Amygdala (tissue), 56 donors: ENCODE measurements at regions not wholly inside any gene's neighbourhood (a gene's known extent, or its start where the extent isn't known, plus 50 kb on each side); places are given as distances from the start of the nearest gene placed in this dataset.

Experiments
- DNase-seq, 56 donors: peaks; one replicate each; lab custom pipeline; 2025; lab: John Stamatoyannopoulos, UW

DNA sequence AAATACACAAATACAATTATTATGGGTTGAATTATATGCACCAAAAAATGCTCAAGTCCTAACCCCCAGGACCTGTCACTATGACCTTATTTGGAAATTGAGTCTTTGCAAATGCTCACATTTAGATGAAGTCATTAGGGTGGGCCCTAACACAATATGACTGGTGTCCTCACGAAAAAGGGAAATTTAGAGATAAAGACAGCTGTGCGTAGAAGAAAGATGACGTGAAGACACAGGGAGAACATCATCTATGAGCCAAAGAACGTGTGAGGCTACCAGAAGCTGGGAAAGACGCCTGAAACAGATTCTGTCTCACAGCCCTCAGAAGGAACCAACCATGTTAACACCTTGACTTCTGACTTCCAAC lies 259.2 kb downstream of the EMP1 start:
- no peak for DNase-seq

DNA sequence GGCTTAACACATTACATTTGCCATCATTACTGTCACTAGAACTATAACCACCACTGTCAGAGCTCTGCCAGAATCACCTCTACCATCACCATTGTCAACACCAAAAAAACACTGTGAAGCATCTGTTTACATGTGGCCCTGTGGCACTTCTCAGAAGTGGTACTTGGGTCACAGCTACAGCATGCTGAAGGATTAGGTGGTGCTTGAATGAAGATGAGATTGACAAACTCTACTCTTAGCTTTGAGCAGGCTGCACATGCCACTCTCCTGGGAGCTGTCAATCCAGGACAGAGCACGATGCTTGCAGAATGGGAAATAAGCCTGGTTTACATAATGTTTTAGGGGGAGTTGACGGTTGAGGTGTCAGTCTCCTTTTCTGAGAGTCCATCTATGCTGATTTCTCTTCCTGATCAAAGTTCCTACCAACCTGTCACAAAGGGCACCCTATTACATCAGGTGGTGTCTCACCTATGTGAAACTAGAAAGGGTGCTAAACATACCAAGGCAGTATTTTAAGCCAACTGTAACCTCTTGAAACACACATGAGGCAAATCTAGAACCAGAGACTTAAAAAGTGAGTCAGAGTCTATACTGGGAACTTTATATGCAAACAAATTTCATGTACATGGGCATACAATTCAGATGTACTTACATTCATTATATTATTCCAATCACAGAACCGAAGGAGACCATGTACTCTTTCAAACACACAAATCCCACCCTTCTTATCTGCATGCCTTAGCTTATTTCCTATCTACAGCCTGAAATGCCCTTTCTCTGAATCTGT lies 258.7 kb downstream of the EMP1 start:
- DNase-seq, result no peak

DNA sequence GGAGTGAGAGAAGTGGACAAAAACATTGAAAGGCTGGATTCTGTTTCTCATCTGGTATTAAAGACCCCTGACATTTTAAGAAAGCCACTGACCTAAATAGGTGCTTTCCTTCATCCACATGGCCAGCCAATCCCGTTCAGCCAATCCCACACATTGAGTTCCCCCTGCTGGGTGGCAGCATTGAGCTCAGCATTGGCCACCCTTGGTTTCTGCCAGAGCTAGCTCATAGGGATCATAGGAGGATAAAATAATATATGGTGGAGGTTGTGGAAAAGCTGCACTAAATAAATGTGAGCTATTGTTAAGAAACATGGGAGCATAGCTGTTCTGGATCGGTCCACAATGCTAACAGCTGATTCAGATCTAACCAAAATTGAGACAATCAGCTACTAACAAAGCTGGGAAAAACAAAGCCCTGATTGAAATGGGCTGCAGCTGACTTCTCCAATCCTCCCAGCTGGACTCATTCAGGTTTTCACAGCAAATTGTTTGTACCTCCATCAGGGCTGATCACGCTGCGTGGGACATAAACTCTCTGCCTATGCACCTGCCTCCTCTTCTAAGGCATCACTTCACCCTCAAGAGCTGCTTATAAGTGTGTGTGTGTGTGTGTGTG lies 256.5 kb downstream of the EMP1 start:
- peak in 19 of 56 donors; percentile 8 to 64 (median 41) for DNase-seq

- no peak for DNase-seq
Measured at GRCh38 chr12:13451776-13452175, 255.2 kb downstream of the EMP1 start.

- DNase-seq, result no peak
Measured at GRCh38 chr12:13450231-13451080, 253.9 kb downstream of the EMP1 start.

DNA sequence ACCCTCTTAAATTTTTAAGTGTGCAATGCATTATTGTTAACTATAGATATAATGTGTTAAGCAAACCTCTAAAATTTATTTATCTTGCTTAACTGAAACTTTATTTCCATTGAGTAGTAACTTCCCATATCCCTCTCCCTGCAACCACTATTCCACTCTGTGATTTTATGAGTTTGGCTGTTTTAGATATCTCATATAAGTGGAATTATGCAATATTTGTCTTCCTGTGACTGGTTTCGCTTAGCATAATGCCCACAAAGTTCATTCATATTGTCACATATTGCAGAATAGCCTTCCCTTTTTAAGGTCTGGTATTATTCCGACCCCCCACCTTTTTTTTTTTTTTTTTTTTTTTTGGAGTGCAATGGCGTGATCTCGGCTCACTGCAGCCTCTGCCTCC lies 247.6 kb downstream of the EMP1 start:
- no peak for DNase-seq

DNA sequence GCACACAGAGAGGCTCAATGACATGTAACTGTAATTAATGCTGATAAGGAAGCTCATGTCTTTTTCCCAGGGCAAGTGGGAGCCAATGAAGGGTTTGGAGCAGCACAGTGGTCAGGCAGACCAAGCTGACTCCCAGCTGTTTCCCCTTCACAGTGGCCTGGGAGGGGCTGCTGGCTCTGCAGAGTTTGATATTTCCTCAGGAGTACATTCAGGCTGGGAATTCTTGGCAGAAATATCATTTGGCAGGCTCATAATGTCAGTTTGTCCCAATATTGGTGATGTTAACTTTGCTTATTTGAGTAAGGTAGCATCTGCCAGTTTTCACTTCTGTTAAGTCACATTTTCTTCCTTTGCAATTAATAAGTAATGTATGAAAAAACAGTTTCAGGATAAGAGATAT lies 247.0 kb downstream of the EMP1 start:
- DNase-seq, result no peak

- no peak for DNase-seq
Measured at GRCh38 chr12:13443028-13443427, 246.5 kb downstream of the EMP1 start.

DNA sequence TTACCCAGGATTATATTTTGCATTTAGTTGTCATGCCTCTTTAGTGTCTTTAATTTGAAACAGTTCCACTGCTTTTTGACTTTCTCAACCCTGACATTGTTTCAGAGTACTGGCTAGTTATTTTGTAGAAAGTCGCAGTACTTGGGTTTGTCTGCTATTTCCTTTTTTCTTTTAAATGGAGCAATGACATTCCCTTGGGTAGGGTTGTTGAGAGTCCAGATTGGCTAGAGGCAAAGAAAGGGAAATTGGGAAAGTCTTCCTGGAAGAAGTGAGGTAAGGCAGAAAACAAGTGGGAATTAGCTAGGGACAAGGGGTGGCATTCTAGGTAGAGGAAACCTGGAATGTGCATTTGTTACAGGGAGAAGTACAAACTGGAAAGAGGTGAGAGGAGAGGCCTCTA lies 245.9 kb downstream of the EMP1 start:
- DNase-seq, result no peak

- no peak for DNase-seq
Measured at GRCh38 chr12:13440844-13441243, 244.3 kb downstream of the EMP1 start.

DNA sequence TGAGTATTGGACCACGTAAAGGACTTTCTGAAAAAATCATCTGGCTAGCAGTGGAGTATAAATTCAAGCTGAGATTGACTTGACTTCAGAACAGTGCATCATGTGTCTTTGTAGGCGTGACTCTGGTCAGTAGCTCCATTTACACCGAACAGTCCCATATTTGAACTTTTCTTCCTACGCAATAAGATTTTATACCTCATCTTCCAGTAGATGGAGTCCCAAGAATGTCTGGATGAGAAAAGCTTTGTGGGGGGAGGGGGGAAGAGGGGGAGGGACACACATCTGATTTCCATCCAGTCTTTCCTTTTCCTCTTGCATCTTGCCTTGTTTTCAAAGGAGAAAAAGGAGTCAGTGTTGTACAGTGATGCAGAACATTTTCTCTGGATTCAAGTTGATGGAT lies 241.0 kb downstream of the EMP1 start:
- no peak for DNase-seq

DNA sequence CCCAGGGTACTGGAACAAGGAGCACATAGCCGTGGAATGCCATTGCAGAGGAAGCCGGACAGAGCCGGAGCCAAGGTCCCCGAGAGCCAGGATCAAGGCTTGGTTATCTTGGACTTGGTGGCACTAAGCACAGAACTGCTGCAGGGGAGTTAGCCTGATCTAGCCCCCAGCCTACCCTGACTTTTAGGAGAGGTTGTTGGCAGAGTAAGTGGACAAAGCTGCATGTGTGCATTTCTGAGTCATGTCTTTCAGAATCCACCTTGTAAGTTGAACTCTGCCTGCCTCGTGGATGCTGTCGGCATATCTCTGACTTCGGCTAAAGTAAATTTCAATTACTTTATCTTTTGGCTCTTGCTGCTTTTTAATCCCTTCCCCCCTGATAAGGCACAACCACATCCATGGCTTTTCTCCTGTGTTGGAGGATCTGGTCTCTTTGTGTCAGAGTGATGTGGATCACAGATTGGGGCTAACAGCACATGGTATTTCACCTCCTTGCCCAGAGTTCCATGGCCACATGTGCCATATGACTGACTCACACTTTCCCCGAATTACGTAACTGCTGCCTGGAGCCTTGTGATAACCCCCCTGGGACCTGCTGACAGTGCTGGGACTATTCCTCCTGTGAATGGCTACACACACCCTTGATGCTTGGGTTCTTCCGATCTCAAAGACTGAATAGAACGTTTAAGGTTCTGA lies 240.3 kb downstream of the EMP1 start:
- DNase-seq, result no peak

DNA sequence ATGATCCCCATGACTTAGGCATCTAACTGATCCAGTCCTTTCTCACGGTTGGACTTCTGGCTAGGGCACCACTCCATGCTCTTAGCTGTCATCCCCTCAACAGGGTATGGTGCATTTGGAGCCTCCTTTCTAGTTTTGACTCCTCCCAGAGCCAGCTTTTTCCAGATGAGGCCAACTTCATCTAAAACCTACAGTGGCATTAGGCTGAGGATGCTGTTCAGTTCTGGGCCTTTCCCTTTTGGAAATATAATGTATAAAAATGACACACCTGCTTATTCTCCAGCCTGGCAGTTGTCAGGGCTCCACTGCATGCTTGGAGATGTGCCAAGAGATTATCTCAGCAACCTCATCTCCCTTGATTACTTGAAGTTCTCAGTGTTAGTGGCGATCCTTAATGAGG lies 239.7 kb downstream of the EMP1 start:
- DNase-seq, result no peak

- DNase-seq, result no peak
Measured at GRCh38 chr12:13435235-13435933, 238.9 kb downstream of the EMP1 start.

- DNase-seq, result no peak
Measured at GRCh38 chr12:13433768-13434167, 237.2 kb downstream of the EMP1 start.

GRCh38 chr12:13431041-13431440 lies 234.5 kb downstream of the EMP1 start:
- no peak for DNase-seq

GRCh38 chr12:13428538-13429265 lies 232.2 kb downstream of the EMP1 start:
- DNase-seq, result peak in 9 of 56 donors; percentile 1 to 54 (median 19)

DNA sequence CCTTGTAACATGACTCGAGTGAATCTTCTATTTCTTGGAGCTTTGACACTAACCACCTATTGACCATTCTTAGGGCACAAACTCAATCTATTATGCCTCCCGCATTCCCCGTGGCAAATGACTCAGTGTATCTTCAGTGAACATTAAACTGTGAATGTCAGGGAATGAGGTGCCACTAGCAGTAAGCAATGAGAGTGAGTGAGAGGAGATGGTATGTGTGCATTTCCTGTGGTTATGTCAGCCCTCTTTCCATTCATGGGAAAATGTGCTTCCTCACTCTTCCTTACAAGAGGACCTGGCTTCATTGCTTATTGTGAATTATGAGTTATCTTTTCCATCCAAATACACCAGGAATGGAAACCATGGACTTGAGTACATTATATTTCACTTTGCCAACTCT lies 229.2 kb downstream of the EMP1 start:
- DNase-seq, result no peak

GRCh38 chr12:13422291-13422690 lies 225.8 kb downstream of the EMP1 start:
- DNase-seq, result no peak

DNA sequence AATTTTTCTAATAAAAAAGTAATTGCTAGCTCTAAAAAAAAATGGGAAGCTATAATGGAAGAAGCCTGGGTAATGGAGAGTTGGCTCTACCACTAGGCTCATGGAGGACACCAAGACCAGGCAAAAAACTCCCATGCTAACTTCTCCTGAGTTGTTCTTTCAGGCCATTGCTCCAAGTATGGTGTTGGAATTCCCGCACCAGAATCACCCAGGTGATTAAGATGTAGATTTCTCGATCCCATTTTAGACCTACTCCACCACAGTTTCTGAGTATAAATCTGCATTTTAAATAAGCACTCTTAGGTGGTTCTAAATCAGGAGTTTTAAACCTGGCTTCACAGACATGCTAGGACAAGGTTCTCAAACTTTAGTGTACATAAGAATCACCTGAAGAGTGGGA lies 221.0 kb downstream of the EMP1 start:
- no peak for DNase-seq
